ENCODE measurements at regions not wholly inside any gene's neighbourhood (a gene's known extent, or its start where the extent isn't known, plus 50 kb on each side); places are given as distances from the start of the nearest gene placed in this dataset.

- Histone ChIP-seq H3K9me3 (no peaks in the 10 kb centered on the region), H3K27ac (no peak overlapping the region), H3K4me1 (no peaks in the 10 kb centered on the region), H3K4me2 (no peak overlapping the region), H3K4me3 (no peak overlapping the region)
- CTCF ChIA-PET: no interaction called here
- POLR2A ChIA-PET: no interaction called here
- ATAC-seq (no peak), FAIRE-seq (no peak), DNase-seq (ENCODE audit: low read depth in 1 of 2, low spot score in 1 of 2) (no peak)
- TF ChIP-seq RNF2 (IDR thresholded peaks at IDR 0.05; ENCODE audit: borderline replicate concordance, low read depth): no peak
- WGBS (ENCODE audit: missing lambda C conversion rate): 31% methylated on average over 2 of the region's 2 CpGs
Measured at GRCh38 chr4:30904215-30904555, 184.0 kb downstream of the PCDH7 start.

DNA sequence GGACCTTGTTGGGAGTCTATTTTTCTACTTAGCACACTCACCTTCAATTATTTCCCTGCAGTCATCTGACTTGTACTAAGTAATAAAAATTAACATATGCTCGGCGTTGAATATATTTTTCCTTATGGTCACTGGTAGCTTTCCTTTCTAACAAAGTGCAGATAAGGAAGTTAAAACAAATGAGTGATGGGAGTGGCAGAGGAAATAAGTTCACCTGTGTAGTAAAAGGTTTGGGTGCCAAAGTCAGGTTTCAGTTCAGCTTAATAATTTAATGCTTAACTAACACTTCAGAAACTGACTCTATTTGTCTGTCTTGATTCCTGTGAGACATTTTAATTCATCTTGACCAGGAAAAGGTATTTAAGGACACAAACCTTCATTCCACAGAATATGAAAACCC is 184.4 kb downstream of the PCDH7 start:
- no peak for DNase-seq (ENCODE audit: low read depth in 1 of 2, low spot score in 1 of 2)
- CTCF ChIA-PET: no interaction called here
- FAIRE-seq: no peak
- TF ChIP-seq GATA3 (IDR thresholded peaks at IDR 0.05; ENCODE audit: borderline replicate concordance) (no peak), BHLHE40 (IDR thresholded peaks at IDR 0.05; ENCODE audit: low read depth, low read length) (no peak), NPAS2 (CRISPR knock-in tag; IDR thresholded peaks at IDR 0.05; ENCODE audit: borderline replicate concordance) (no peak), MYC (IDR thresholded peaks at IDR 0.05; ENCODE audit: borderline replicate concordance, low read length) (no peak), TFCP2L1 (CRISPR knock-in tag; IDR thresholded peaks at IDR 0.05) (no peak), HEYL (CRISPR knock-in tag; IDR thresholded peaks at IDR 0.05) (no peak), PBX3 (IDR thresholded peaks at IDR 0.05) (no peak), RARB (CRISPR knock-in tag; IDR thresholded peaks at IDR 0.05) (no peak), KDM5A (IDR thresholded peaks at IDR 0.05) (no peak), SMC3 (IDR thresholded peaks at IDR 0.05) (no peak), CTCF (IDR thresholded peaks at IDR 0.05) (no peak), CEBPB (IDR thresholded peaks at IDR 0.05) (no peak), RAD21 (conservative IDR thresholded peaks at IDR 0.05 in 1 of 2, IDR thresholded peaks at IDR 0.05 in 1 of 2) (no peak), RFX5 (IDR thresholded peaks at IDR 0.05) (no peak), FOXS1 (CRISPR knock-in tag; IDR thresholded peaks at IDR 0.05) (no peak), JUNB (IDR thresholded peaks at IDR 0.05) (no peak)
- TF ChIP-seq, protein P1, sequence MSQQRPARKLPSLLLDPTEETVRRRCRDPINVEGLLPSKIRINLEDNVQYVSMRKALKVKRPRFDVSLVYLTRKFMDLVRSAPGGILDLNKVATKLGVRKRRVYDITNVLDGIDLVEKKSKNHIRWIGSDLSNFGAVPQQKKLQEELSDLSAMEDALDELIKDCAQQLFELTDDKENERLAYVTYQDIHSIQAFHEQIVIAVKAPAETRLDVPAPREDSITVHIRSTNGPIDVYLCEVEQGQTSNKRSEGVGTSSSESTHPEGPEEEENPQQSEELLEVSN (IDR thresholded peaks at IDR 0.05; ENCODE audit: borderline replicate concordance, low read depth): no peak
- TF ChIP-seq, protein P2, sequence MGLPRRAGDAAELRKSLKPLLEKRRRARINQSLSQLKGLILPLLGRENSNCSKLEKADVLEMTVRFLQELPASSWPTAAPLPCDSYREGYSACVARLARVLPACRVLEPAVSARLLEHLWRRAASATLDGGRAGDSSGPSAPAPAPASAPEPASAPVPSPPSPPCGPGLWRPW (IDR thresholded peaks at IDR 0.05): no peak
- no peak overlapping the region for H3K4me3 ChIP-seq
- no peak overlapping the region for H3K4me2 ChIP-seq
- H3K9me3 ChIP-seq: no peaks in the 10 kb centered on the region
- ATAC-seq: no peak
- 41% methylated on average over 2 of the region's 2 CpGs for WGBS (ENCODE audit: missing lambda C conversion rate)
- POLR2A ChIA-PET: no interaction called here
- H3K4me1 ChIP-seq: no peaks in the 10 kb centered on the region
- H3K27ac ChIP-seq: no peak overlapping the region

GRCh38 chr4:30912098-30912714 is 192.0 kb downstream of the PCDH7 start:
- no peak for TF ChIP-seq MAZ (IDR thresholded peaks at IDR 0.05; ENCODE audit: borderline replicate concordance, low read depth, low read length)
- no peak for TF ChIP-seq TP53 (CRISPR knock-in tag; IDR thresholded peaks at IDR 0.05)
- no peak for TF ChIP-seq TFCP2L1 (CRISPR knock-in tag; IDR thresholded peaks at IDR 0.05)
- TF ChIP-seq MAFK (IDR thresholded peaks at IDR 0.05; ENCODE audit: partially characterized antibody): no peak
- TF ChIP-seq POLR2A (IDR thresholded peaks at IDR 0.05; ENCODE audit: low read length): no peak
- Histone ChIP-seq H3K4me2 (no peak overlapping the region), H3K4me1 (no peaks in the 10 kb centered on the region), H3K9me3 (no peaks in the 10 kb centered on the region), H3K27ac (no peak overlapping the region), H3K4me3 (no peak overlapping the region)
- WGBS (ENCODE audit: missing lambda C conversion rate): 4% methylated on average over 1 of the region's 1 CpG
- no peak for DNase-seq (ENCODE audit: low read depth in 1 of 2, low spot score in 1 of 2)
- no peak for FAIRE-seq
- ChIA-PET POLR2A (no interaction called here), CTCF (no interaction called here)
- ATAC-seq: no peak
